K562 (cell line): ENCODE measurements at regions not wholly inside any gene's neighbourhood (a gene's known extent, or its start where the extent isn't known, plus 50 kb on each side); places are given as distances from the start of the nearest gene placed in this dataset.

Source experiments
- CXXC5 ChIP-seq: fragments of 250-450 bp; sonication (Bioruptor Pico); IDR thresholded peaks from 2 replicates; pipeline ENCODE4 v1.8.0; 2022; ENCODE audit warnings: inconsistent platforms, mild to moderate bottlenecking, moderate library complexity
- DEAF1 ChIP-seq: fragments of 450-650 bp; formaldehyde crosslinking; IDR thresholded peaks from 2 replicates; pipeline ENCODE4 v1.4.0; 2020; ENCODE audit warnings: mild to moderate bottlenecking, moderate library complexity
- ETV5 ChIP-seq: sonication (generic); formaldehyde crosslinking; IDR thresholded peaks from 2 replicates; pipeline ENCODE4 v1.4.0; 2020; ENCODE audit warnings: low read depth, mild to moderate bottlenecking, missing genetic modification reagents
- KDM5B ChIP-seq: fragments of 200-600 bp; sonication (generic); IDR thresholded peaks from 2 replicates; pipeline ENCODE4 v1.6.1; 2012; ENCODE audit warnings: low read depth, mild to moderate bottlenecking, moderate library complexity, low read length, control low read depth, inconsistent platforms; ENCODE audit not compliant: insufficient replicate concordance
- MCM7 ChIP-seq, 2 experiments: fragments of 450-650 bp; IDR thresholded peaks; 2 replicates each; pipeline ENCODE4 v1.6.1; 2016 to 2018
- MIER1 ChIP-seq: fragments of 450-650 bp; IDR thresholded peaks from 2 replicates; pipeline ENCODE4 v1.6.1; 2016; ENCODE audit warnings: antibody characterized with exemption, mild to moderate bottlenecking, low read depth
- POLR2G ChIP-seq: fragments of 200-400 bp; formaldehyde crosslinking; IDR thresholded peaks from 2 replicates; pipeline ENCODE4 v1.6.1; 2017; ENCODE audit warnings: low read depth, mild to moderate bottlenecking, antibody characterized with exemption, low read length, moderate library complexity
- TAL1 ChIP-seq: fragments of 450-650 bp; IDR thresholded peaks from 2 replicates; pipeline ENCODE4 v1.6.1; 2016; ENCODE audit warnings: mild to moderate bottlenecking
- ZBTB49 ChIP-seq: sonication (generic); formaldehyde crosslinking; IDR thresholded peaks from 2 replicates; pipeline ENCODE4 v1.8.0; 2022; ENCODE audit warnings: missing genetic modification reagents, mild to moderate bottlenecking, borderline replicate concordance
- ZNF12 ChIP-seq: sonication (generic); formaldehyde crosslinking; IDR thresholded peaks from 2 replicates; pipeline ENCODE4 v1.4.0; 2020; ENCODE audit warnings: mild to moderate bottlenecking, missing genetic modification reagents
- ZNF592 ChIP-seq: fragments of 450-650 bp; IDR thresholded peaks from 2 replicates; pipeline ENCODE4 v1.6.1; 2017; ENCODE audit warnings: antibody characterized with exemption, mild to moderate bottlenecking

- TF ChIP-seq ZNF592 (no peak), MCM7 (IDR thresholded peaks at IDR 0.05) (no peak), TAL1 (peak; percentile 81), ZNF12 (CRISPR knock-in tag) (no peak), KDM5B (no peak), ETV5 (CRISPR knock-in tag) (no peak), DEAF1 (CRISPR knock-in tag) (no peak), CXXC5 (CRISPR knock-in tag) (no peak), ZBTB49 (CRISPR knock-in tag) (no peak), POLR2G (no peak), MIER1 (no peak)
These were observed 231.4 kb upstream of the MID1 start (continued) for GRCh38 chrX:10851809-10852208.
